Sigmoid colon (tissue), 3 donors: ENCODE measurements at regions not wholly inside any gene's neighbourhood (a gene's known extent, or its start where the extent isn't known, plus 50 kb on each side); places are given as distances from the start of the nearest gene placed in this dataset.

Experiments
- small RNA-seq, 3 donors: library from RNA; depleted of rRNA; stranded (forward); fragments of <200 nt; gene quantifications; one replicate each; pipeline ENCODE3, GENCODE V24; 2016

Small RNA genes in the stretch of these regions (small RNA-seq; reads per million reads assigned to genes)
- 0 reads per million in 3 donors for gene RNA5SP455
